IMR-90 (cell line): ENCODE measurements at regions not wholly inside any gene's neighbourhood (a gene's known extent, or its start where the extent isn't known, plus 50 kb on each side); places are given as distances from the start of the nearest gene placed in this dataset.

Source experiments
- ATAC-seq: fragments of 200-7000 bp; cut with Tn5 transposase; 2 replicates; pipeline ENCODE4 v1.9.1; 2020; ENCODE audit warnings: low read depth, mild to moderate bottlenecking, moderate library complexity
- BruUV-seq: library from RNA; stranded (reverse); fragments of 400-500 nt; replicated peaks from 2 replicates; lab custom pipeline; 2021; lab: Mats Ljungman, UMichigan
- CTCF ChIA-PET: fragments of 300-600 bp; formaldehyde crosslinking; extraction: SDS; loops from one replicate; lab custom pipeline; 2021; ENCODE audit warnings: antibody characterized with exemption; lab: Yijun Ruan, JAX
- POLR2A ChIA-PET: fragments of 300-600 bp; sonication (Branson Sonifier 250); formaldehyde crosslinking; loops from one replicate; lab custom pipeline; 2022; ENCODE audit warnings: antibody characterized with exemption; ENCODE audit not compliant: unreplicated experiment; lab: Charles Lee
- DNase-seq: peaks from one replicate; pipeline ENCODE4 v3.0.0; 2013
- H2AFZ ChIP-seq: replicated peaks from 2 replicates; pipeline ENCODE3; 2013; ENCODE audit warnings: low read length, mild to moderate bottlenecking; ENCODE audit not compliant: poor library complexity
- H2AK5ac ChIP-seq: 2 replicates; pipeline ENCODE4 v1.6.1; 2013; ENCODE audit warnings: low read depth, low read length, inconsistent platforms
- H2AK9ac ChIP-seq: replicated peaks from 2 replicates; pipeline ENCODE3; 2013; ENCODE audit warnings: mild to moderate bottlenecking, low read depth, low read length, moderate library complexity; ENCODE audit not compliant: poor library complexity
- H2BK120ac ChIP-seq: 2 replicates; pipeline ENCODE4 v1.6.1; 2013; ENCODE audit warnings: low read depth, low read length, inconsistent platforms
- H2BK15ac ChIP-seq: 3 replicates; pipeline ENCODE4 v1.6.1; 2013; ENCODE audit warnings: low read depth, low read length, inconsistent platforms
- H2BK20ac ChIP-seq: 2 replicates; pipeline ENCODE4 v1.6.1; 2013; ENCODE audit warnings: low read depth, mild to moderate bottlenecking, inconsistent platforms, low read length, moderate library complexity
- H2BK5ac ChIP-seq: 2 replicates; pipeline ENCODE4 v1.6.1; 2013; ENCODE audit warnings: mild to moderate bottlenecking, low read depth, low read length, inconsistent platforms; ENCODE audit not compliant: poor library complexity, severe bottlenecking
- H3K14ac ChIP-seq: replicated peaks from 2 replicates; pipeline ENCODE4 v1.6.1; 2013; ENCODE audit warnings: low read depth, low read length, inconsistent platforms
- H3K18ac ChIP-seq: 2 replicates; pipeline ENCODE4 v1.6.1; 2013; ENCODE audit warnings: low read depth, low read length, control low read depth
- H3K23ac ChIP-seq: 2 replicates; pipeline ENCODE4 v1.6.1; 2013; ENCODE audit warnings: low read depth, low read length, inconsistent platforms
- H3K27ac ChIP-seq: 2 replicates; pipeline ENCODE4 v1.5.1; 2013; ENCODE audit warnings: mild to moderate bottlenecking, control low read depth, low read length; ENCODE audit not compliant: insufficient read depth
- H3K27me3 ChIP-seq: 2 replicates; pipeline ENCODE4 v1.6.1; 2013; ENCODE audit warnings: low read length; ENCODE audit not compliant: control insufficient read depth, insufficient read depth
- H3K36me3 ChIP-seq: 2 replicates; pipeline ENCODE4 v1.6.1; 2013; ENCODE audit warnings: low read length, mixed read lengths; ENCODE audit not compliant: control insufficient read depth, insufficient read depth
- H3K4ac ChIP-seq: 2 replicates; pipeline ENCODE4 v1.6.1; 2013; ENCODE audit warnings: low read depth, low read length, inconsistent platforms
- H3K4me1 ChIP-seq: 2 replicates; pipeline ENCODE4 v1.6.1; 2013; ENCODE audit warnings: low read length, mixed read lengths; ENCODE audit not compliant: control insufficient read depth, insufficient read depth
- H3K4me2 ChIP-seq: 2 replicates; pipeline ENCODE4 v1.6.1; 2013; ENCODE audit warnings: low read depth, mild to moderate bottlenecking, control low read depth, low read length, moderate library complexity
- H3K4me3 ChIP-seq: 2 replicates; pipeline ENCODE4 v1.5.1; 2013; ENCODE audit warnings: low read depth, mild to moderate bottlenecking, control low read depth, low read length, moderate library complexity; ENCODE audit not compliant: insufficient read depth
- H3K56ac ChIP-seq: 2 replicates; pipeline ENCODE4 v1.6.1; 2013; ENCODE audit warnings: low read length, inconsistent platforms; ENCODE audit not compliant: insufficient read depth; ENCODE audit errors: extremely low read depth
- H3K79me1 ChIP-seq, 2 experiments: 2 replicates each; pipeline ENCODE4 v1.6.1; 2013; ENCODE audit warnings: low read length in 2 of 2, inconsistent platforms in 1 of 2, low read depth in 1 of 2
- H3K9ac ChIP-seq: 2 replicates; pipeline ENCODE4 v1.6.1; 2013; ENCODE audit warnings: low read depth, low read length, control low read depth
- H3K9me1 ChIP-seq: 2 replicates; pipeline ENCODE4 v1.6.1; 2013; ENCODE audit warnings: low read length, inconsistent platforms; ENCODE audit not compliant: insufficient read depth
- H3K9me3 ChIP-seq: 2 replicates; pipeline ENCODE4 v1.6.1; 2013; ENCODE audit warnings: low read length; ENCODE audit not compliant: control insufficient read depth, insufficient read depth
- H4K20me1 ChIP-seq: 2 replicates; pipeline ENCODE4 v1.6.1; 2013; ENCODE audit warnings: low read length, inconsistent platforms; ENCODE audit not compliant: insufficient read depth
- H4K5ac ChIP-seq: 2 replicates; pipeline ENCODE4 v1.6.1; 2013; ENCODE audit warnings: mild to moderate bottlenecking, low read depth, low read length, control low read depth
- H4K8ac ChIP-seq, 2 experiments: 2 replicates each; pipeline ENCODE4 v1.6.1; 2013; ENCODE audit warnings: low read depth in 2 of 2, low read length in 2 of 2, control low read depth in 1 of 2, inconsistent platforms in 1 of 2
- H4K91ac ChIP-seq: 2 replicates; pipeline ENCODE4 v1.6.1; 2013; ENCODE audit warnings: low read depth, low read length, inconsistent platforms; ENCODE audit not compliant: insufficient read depth
- BHLHE40 ChIP-seq: fragments of 150-350 bp; IDR thresholded peaks from 2 replicates; pipeline ENCODE4 v1.6.1; 2016; ENCODE audit warnings: mild to moderate bottlenecking, low read depth, low read length
- CHD1 ChIP-seq: IDR thresholded peaks from 2 replicates; pipeline ENCODE4 v1.6.1; 2012; ENCODE audit warnings: low read depth, low read length, improper control_type of control experiment
- FOS ChIP-seq: fragments of 150-350 bp; IDR thresholded peaks from 2 replicates; pipeline ENCODE4 v1.6.1; 2016; ENCODE audit warnings: low read depth, low read length
- MAFK ChIP-seq: IDR thresholded peaks from 2 replicates; pipeline ENCODE4 v1.6.1; 2012; ENCODE audit warnings: low read depth, low read length, improper control_type of control experiment
- MAZ ChIP-seq: IDR thresholded peaks from 2 replicates; pipeline ENCODE4 v1.6.1; 2012; ENCODE audit warnings: low read depth, mild to moderate bottlenecking, low read length, improper control_type of control experiment, moderate library complexity, borderline replicate concordance
- MXI1 ChIP-seq: IDR thresholded peaks from 2 replicates; pipeline ENCODE4 v1.6.1; 2012; ENCODE audit warnings: low read depth, mild to moderate bottlenecking, low read length, moderate library complexity, borderline replicate concordance
- NFE2L2 ChIP-seq: fragments of 150-350 bp; IDR thresholded peaks from 2 replicates; pipeline ENCODE4 v1.6.1; 2016; ENCODE audit warnings: low read depth, mild to moderate bottlenecking, low read length
- POLR2A ChIP-seq: IDR thresholded peaks from 2 replicates; pipeline ENCODE4 v1.6.1; 2012; ENCODE audit warnings: mild to moderate bottlenecking, low read depth, low read length
- RAD21 ChIP-seq: IDR thresholded peaks from 2 replicates; pipeline ENCODE4 v1.6.1; 2012; ENCODE audit warnings: low read length, improper control_type of control experiment
- RCOR1 ChIP-seq: IDR thresholded peaks from 2 replicates; pipeline ENCODE4 v1.6.1; 2012; ENCODE audit warnings: mild to moderate bottlenecking, low read length, improper control_type of control experiment; ENCODE audit not compliant: insufficient replicate concordance
- RFX5 ChIP-seq: IDR thresholded peaks from 2 replicates; pipeline ENCODE4 v1.8.0; 2012; ENCODE audit warnings: low read depth, mild to moderate bottlenecking, low read length, moderate library complexity
- SMC3 ChIP-seq: fragments of 150-350 bp; IDR thresholded peaks from 2 replicates; pipeline ENCODE4 v1.6.1; 2016; ENCODE audit warnings: low read depth, mild to moderate bottlenecking, antibody characterized with exemption, low read length, moderate library complexity
- WGBS, 2 experiments: methylation state at CpG; one replicate each; pipeline versions ENCODE4 v1.1.5 to v1.1.7; 2013; ENCODE audit warnings: missing lambda C conversion rate in 2 of 2; ENCODE audit not compliant: insufficient read length in 1 of 2; ENCODE audit errors: extremely low coverage in 2 of 2; 5-methylcytosine and 5-hydroxymethylcytosine counted together
- dilution Hi-C: fragments of 300-500 bp; cut with HindIII; formaldehyde crosslinking; loops from one replicate; pipeline ENCODE4 v1.14.3; 2018; ENCODE audit warnings: low sequenced_read_pairs; ENCODE audit not compliant: unreplicated experiment
- in situ Hi-C: fragments of 300-500 bp; cut with MboI; formaldehyde crosslinking; loops from 3 replicates; pipeline ENCODE4 v1.14.3; 2019; ENCODE audit warnings: low sequenced_read_pairs, inconsistent platforms, mixed read lengths
- intact Hi-C: fragments of 100-400 bp; cut with micrococcal nuclease; formaldehyde crosslinking; loops from 2 replicates; pipeline ENCODE4 v1.10.0; 2022
- TF ChIP-seq, protein P1 (sequence below): fragments of 150-350 bp; IDR thresholded peaks from 2 replicates; pipeline ENCODE4 v1.6.1; 2017; ENCODE audit warnings: mild to moderate bottlenecking, antibody characterized with exemption, low read length, low read depth
- TF ChIP-seq, protein P2 (sequence below): fragments of 150-350 bp; IDR thresholded peaks from 2 replicates; pipeline ENCODE4 v1.6.1; 2016; ENCODE audit warnings: low read depth, mild to moderate bottlenecking, low read length, moderate library complexity, borderline replicate concordance
- TF ChIP-seq, protein P3 (sequence below): conservative IDR thresholded peaks from 2 replicates; pipeline ENCODE4 v1.5.1; 2012; ENCODE audit warnings: mild to moderate bottlenecking, low read depth, low read length, improper control_type of control experiment

DNA sequence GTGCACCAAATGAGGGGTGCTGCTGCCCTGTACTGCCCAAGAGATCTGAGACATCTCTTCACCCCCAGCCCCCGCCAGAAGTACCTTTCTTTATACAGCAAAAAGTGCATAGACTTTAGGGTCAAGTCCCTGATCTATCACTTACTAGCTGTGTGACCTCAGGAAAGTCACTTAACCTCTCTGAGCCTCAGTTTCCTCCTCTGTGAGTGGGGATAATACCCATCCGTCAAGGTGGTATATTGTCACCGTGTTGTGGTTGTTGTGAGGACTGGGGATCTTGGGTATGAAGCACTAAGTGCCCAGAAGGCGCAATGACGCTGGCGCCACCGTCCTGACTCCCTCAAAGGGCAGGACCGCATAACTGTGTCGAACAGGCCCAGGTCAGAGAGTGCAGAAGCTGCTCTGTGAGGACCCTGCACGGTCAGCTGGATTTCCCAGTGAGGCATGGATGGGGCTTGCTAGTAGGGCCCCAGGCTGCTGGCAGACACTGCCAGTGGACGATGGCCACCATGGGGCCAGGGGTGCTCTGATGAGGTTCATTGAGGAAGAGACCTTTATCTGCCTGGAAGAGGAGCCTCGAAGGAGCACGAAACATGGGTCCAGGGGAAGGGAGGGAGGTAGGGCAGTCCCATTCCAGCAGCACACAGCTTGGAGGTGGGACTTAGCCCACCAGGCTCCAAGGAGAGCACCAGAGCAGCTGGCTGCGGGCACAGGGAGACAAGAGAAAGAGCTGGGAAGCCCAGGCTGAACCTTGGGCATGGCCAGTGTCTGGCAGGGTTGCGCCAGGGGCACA, 61.8 kb upstream of the LAPTM4A start:
- no peak overlapping the region for H2BK5ac ChIP-seq
- no peak overlapping the region for H2BK120ac ChIP-seq
- in situ Hi-C loops (no loop called here), intact Hi-C loops (no loop called here), dilution Hi-C loops (no loop called here)
- peaks cover 2% of the 10 kb centered on the region; the same call in 1 of the 2 replicates for H3K4me1 ChIP-seq
- no peak for TF ChIP-seq CHD1
- no peak for TF ChIP-seq MXI1
- no peak for TF ChIP-seq MAZ
- TF ChIP-seq, protein P1, sequence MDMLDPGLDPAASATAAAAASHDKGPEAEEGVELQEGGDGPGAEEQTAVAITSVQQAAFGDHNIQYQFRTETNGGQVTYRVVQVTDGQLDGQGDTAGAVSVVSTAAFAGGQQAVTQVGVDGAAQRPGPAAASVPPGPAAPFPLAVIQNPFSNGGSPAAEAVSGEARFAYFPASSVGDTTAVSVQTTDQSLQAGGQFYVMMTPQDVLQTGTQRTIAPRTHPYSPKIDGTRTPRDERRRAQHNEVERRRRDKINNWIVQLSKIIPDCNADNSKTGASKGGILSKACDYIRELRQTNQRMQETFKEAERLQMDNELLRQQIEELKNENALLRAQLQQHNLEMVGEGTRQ: no peak
- TF ChIP-seq SMC3: no peak
- no peak for TF ChIP-seq RAD21
- TF ChIP-seq BHLHE40: no peak
- no peak for TF ChIP-seq RFX5
- TF ChIP-seq MAFK: no peak
- no peak for TF ChIP-seq FOS
- no peak for TF ChIP-seq RCOR1
- TF ChIP-seq POLR2A: no peak
- TF ChIP-seq NFE2L2: no peak
- TF ChIP-seq, protein P2, sequence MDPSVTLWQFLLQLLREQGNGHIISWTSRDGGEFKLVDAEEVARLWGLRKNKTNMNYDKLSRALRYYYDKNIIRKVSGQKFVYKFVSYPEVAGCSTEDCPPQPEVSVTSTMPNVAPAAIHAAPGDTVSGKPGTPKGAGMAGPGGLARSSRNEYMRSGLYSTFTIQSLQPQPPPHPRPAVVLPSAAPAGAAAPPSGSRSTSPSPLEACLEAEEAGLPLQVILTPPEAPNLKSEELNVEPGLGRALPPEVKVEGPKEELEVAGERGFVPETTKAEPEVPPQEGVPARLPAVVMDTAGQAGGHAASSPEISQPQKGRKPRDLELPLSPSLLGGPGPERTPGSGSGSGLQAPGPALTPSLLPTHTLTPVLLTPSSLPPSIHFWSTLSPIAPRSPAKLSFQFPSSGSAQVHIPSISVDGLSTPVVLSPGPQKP: no peak
- TF ChIP-seq, protein P3, sequence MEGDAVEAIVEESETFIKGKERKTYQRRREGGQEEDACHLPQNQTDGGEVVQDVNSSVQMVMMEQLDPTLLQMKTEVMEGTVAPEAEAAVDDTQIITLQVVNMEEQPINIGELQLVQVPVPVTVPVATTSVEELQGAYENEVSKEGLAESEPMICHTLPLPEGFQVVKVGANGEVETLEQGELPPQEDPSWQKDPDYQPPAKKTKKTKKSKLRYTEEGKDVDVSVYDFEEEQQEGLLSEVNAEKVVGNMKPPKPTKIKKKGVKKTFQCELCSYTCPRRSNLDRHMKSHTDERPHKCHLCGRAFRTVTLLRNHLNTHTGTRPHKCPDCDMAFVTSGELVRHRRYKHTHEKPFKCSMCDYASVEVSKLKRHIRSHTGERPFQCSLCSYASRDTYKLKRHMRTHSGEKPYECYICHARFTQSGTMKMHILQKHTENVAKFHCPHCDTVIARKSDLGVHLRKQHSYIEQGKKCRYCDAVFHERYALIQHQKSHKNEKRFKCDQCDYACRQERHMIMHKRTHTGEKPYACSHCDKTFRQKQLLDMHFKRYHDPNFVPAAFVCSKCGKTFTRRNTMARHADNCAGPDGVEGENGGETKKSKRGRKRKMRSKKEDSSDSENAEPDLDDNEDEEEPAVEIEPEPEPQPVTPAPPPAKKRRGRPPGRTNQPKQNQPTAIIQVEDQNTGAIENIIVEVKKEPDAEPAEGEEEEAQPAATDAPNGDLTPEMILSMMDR: no peak
- H3K9me1 ChIP-seq: no peaks in the 10 kb centered on the region
- no peaks in the 10 kb centered on the region for H3K27me3 ChIP-seq
- ChIA-PET CTCF (no interaction called here), POLR2A (no interaction called here)
- no peak overlapping the region for H3K56ac ChIP-seq
- H3K79me1 ChIP-seq: no peaks in the 10 kb centered on the region
- no peak overlapping the region for H4K5ac ChIP-seq
- no peak overlapping the region for H3K14ac ChIP-seq
- H2AK5ac ChIP-seq: no peak overlapping the region
- ATAC-seq (no peak), DNase-seq (no peak)
- H3K4me3 ChIP-seq: no peak overlapping the region
- H2BK20ac ChIP-seq: no peak overlapping the region
- H3K9ac ChIP-seq: no peak overlapping the region
- no peaks in the 10 kb centered on the region for H4K20me1 ChIP-seq
- H3K4me2 ChIP-seq: no peak overlapping the region
- H3K27ac ChIP-seq: no peak overlapping the region
- no peak overlapping the region for H4K91ac ChIP-seq
- no peak overlapping the region for H4K8ac ChIP-seq
- H2AK9ac ChIP-seq: no peak overlapping the region
- H2BK15ac ChIP-seq: no peak overlapping the region
- no peaks in the 10 kb centered on the region for H3K36me3 ChIP-seq
- no peak overlapping the region for H3K23ac ChIP-seq
- H3K18ac ChIP-seq: no peak overlapping the region
- WGBS, 2 experiments: 90% methylated on average over 9 of the region's 15 CpGs; no CpG with 5 or more reads in 1 of the 2 experiments
- H2AFZ ChIP-seq: no peak overlapping the region
- no TSS peak for BruUV-seq
- H3K9me3 ChIP-seq: peaks cover 3% of the 10 kb centered on the region; the same call in 1 of the 2 replicates
- no peak overlapping the region for H3K4ac ChIP-seq
